Erythroblast (primary cell): ENCODE measurements at regions not wholly inside any gene's neighbourhood (a gene's known extent, or its start where the extent isn't known, plus 50 kb on each side); places are given as distances from the start of the nearest gene placed in this dataset.
"Not testable (repeated sequence)": the region's sequence is repeated elsewhere in the genome, so short reads cannot be mapped to it uniquely, and the experiment has no call there.

Source experiments
- DNase-seq, 2 experiments: peaks; one replicate each; lab custom pipeline; 2025; lab: John Stamatoyannopoulos, UW
- GATA1 ChIP-seq: IDR thresholded peaks from 2 replicates; pipeline ENCODE4 v1.6.1; 2011; ENCODE audit warnings: low read depth, mild to moderate bottlenecking, control low read depth, low read length, moderate library complexity
- POLR2A ChIP-seq: IDR thresholded peaks from 2 replicates; pipeline ENCODE4 v1.6.1; 2011; ENCODE audit warnings: mild to moderate bottlenecking, low read length

DNA sequence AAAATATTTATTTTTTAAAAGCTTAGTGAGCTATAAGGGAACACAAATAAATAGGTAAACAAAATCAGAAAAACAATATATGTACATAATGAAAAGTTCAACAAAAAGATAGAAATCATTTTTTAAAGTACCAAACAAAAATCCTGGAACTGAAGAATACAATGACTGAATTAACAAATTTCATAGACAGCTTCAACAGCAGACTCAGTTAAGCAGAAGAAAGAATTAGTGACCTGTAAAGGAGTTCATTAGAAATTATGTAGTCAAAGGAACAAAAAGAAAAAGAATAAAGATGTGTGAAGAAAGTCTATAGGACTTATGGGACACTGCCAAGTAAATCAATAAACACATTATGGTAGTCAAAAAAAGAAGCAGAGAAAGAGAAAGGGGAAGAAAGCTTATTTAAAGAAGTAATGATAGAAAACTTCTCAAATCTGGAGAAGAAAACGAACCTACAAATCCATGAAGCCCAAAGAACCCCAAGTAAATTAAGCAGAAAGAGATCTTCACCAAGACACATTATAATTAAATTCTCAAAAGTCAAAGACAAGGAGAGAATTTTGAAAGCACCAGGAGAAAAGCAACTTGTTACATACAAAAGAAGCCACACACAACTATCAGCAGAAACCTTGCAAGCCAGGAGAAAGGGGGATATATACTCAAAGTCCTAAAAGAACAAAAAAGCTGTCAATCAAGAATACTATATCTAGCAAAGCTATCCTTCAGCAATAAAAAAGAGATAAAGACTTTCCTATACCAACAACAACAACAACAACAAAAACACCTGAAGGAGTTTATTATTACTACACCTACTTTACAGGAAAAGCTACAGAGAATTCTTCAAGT lies 338.9 kb downstream of the PTTG2 start:
- no peak for DNase-seq
- TF ChIP-seq POLR2A (no peak), GATA1 (no peak)

DNA sequence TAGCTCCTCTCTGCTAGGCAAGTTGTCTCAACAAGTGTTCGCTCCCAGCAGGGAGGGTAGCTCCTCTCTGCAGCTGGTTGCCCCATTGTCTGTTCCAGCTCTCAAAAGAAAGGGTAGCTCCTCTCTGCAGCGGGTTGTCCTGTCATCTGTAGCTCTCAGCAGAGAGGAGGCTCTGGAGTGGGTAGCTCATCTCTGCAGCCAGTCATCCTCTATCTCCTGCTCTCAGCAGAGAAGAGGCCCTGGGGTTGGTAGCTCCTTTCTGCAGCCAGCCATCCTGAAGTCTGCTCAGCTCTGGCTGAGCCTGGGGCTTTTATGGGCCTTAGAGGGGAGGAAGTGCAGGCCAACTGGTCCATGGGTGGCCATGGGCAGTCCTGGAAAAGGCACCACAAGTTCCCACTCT lies 342.7 kb downstream of the PTTG2 start:
- no peak for TF ChIP-seq POLR2A
- DNase-seq: peak in 1 of 2 experiments; percentile 7

DNA sequence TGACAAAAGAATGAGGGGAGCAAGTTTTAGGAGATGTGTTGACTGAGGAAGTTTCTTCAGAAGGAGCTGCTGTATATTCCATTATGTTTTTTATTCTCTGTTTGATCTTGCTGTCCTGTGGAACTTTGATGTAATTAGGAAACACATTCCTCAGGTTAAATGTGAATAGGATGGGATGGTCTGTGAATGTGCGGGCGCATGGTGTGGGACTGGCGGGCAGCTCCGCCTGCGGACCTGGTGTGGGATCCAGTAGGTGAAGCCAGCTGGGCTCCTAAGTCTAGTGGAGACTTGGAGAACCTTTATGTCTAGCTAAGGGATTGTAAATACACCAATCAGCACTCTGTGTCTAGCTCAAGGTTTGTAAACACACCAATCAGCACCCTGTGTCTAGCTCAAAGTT lies 344.3 kb downstream of the PTTG2 start:
- DNase-seq: not testable (repeated sequence)

DNA sequence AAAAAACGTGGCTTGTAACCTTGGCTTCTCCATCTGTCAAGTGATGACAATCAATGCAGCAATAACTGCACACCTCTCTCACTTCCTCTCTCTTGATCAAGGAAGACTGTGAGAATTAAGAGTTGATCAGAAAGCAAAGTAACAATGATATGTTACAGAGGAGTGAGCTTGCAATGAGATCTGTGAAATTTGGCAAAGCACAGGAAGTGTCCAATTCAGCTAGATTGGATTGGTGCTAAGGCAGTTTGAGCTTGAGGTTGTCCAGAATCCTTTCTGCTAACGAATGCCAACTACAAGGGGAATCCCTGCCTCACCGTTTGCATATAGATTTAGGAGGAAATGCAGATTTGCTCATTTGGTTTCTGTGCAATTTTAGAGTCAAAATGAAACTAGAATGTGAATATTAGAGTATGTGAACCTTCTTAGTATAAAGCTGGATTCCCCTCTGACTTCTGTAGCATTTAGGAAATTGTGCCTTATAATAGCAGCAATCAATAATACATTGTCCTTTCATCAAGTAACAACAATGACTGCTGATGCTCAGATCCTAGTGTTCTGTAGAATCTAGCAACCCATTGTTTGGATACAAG lies 346.4 kb downstream of the PTTG2 start:
- DNase-seq: no peak

DNA sequence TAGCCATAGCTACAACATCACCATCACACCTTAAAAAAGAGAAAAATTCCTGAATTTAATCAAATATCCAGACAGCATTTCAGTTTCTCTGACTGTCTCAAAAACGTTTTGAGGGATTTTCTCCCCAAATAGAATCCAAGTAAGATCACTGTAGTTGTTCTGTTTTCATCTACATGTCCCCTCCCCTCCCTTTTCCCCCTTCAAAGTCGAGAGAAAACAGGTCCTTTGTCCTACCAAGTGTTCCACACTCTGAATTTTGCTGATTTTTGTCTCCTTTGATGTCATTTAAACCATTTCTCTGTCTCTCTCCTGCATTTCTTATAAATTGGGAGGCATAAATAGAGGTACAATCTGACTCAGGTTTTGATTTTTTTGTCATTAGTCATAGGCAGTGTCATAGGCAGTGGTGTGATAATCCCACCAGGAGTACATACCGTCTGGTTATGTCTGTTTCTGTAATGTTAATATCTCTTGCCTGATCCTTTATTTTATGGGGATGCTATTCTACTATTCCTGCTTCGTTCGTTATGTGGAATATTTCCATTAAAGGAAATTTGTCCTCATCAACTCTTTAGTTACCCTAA lies 348.6 kb downstream of the PTTG2 start:
- TF ChIP-seq GATA1: no peak
- TF ChIP-seq POLR2A: no peak

More for the DNA sequence above, 346.4 kb downstream of the PTTG2 start:
- TF ChIP-seq GATA1 (no peak), POLR2A (no peak)

DNA sequence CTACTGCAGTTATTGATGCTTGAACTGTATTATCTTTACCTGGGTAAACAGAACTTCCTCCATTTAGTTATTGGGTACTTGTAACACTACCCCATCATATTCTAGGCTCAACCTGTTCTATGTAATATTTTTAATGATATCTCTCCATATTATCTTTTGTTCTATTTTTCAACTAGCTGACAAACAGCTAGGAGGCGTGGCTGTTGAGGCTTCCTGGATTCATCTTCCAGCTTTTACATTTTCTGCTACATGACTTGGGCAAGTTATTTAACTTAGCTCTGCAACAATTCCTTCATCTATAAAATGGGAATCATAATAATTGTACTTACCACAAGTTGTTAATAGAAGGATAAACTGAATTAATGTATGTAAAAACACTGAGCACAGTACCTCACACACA lies 349.3 kb downstream of the PTTG2 start:
- DNase-seq: no peak
- TF ChIP-seq GATA1 (no peak), POLR2A (no peak)

More for the DNA sequence above, 348.6 kb downstream of the PTTG2 start:
- DNase-seq: no peak

DNA sequence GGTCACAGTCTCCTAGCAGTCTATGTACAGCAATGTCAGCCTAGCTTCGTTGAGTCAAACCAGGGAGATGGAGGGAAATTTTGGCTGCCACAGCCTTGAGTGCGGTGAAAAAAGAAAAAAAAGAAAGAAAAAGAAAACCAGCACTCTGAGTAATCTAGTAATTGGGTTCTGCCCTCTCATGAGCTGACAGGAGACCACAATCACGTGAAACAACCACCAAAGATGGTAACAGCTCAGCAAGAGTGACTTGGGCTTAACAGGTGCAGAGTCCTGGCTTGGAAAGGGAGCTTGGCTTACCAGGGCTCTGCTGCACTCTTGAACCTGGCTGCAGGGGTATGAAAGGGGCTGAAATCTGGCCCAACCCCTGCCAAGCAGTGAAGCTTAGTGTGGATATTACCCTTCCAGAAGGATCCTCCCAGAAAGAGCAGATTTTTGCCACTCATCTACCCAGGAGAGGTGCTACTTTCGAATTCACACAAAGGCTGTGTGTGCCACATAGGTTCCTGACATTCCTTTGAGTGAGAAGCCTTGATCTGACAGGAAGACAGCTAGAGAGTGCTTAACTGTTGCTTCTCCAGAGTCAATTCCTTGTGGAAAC lies 350.3 kb downstream of the PTTG2 start:
- no peak for DNase-seq
- TF ChIP-seq GATA1 (no peak), POLR2A (no peak)

DNA sequence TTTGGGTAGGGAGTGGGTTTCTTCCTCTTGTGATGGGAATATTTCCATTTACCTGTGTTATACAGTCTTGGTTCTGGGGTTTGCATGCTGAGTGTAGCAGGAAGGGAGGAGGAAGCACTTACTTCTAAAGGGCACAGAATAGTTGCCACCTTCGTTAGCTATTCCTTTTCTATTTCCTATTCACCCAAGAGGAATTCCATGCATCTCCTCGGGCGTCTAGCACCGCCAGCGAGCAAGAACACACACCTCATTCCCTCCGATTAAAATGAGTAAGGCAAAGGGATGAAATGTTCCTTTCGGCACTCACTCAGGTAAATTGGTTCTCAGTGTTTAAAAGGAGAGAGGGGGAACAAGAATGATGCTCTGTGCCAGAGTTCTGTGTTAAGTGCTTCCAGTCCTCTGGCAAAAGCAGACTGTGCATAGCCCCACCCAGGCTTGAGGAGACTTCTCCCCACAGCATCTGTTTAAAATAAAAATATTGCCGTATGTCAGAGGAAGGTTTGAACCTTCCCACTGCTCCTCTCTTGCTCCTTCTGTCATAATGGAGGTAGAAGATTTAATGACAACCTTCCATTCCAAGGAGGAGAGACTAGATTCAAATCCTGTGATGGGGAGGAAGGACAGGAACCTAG lies 351.4 kb downstream of the PTTG2 start:
- no peak for TF ChIP-seq POLR2A
- DNase-seq: no peak

DNA sequence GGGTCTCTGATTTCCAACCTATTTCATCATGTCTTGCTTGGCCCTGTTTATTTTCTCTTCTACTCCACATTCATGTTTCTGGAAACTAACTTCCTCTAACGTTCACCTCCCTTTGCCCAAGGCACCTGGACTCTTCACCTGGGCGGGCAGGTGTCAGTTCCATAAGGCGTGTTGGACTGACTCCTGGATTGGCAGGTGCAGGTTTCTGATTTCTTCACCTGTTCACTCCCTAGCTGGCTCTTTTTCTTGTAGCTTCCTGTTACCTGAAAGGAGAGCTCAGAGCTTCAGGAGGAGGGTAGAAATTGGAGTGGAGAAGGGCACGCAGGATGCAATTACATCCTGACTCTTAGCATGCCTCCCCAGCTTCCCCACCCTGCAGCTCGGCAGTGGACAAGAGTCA lies 350.8 kb upstream of the KLF3 start:
- DNase-seq: no peak

DNA sequence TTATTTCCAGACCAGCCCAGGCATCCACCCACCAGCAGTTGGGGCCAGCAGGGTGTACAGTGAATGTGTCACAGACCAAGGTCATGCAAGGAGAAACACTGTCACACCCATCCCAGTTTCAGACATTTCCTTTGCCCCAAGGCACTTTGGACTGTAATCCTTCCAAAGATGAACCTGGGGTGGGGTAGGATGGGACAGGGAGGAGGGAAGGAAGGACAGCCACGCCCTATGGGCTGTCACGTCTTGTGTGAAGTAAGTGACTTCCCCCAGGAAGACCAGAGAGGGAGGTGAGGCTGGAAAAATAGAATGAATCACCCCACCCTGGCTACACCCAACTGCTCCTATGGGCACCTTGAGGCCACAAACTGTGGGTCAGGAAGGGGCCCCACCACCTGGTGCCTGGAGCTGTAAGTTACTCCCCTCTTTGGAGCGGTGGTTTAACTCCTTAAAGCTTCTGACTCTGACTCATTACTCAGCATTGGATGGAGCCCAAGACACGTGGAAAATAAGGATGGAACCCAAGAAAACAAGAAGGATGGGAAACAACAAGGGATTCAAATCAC lies 349.9 kb upstream of the KLF3 start:
- TF ChIP-seq POLR2A (no peak), GATA1 (no peak)
- peak; percentile 64 to 65 for DNase-seq

More for the DNA sequence above, 350.8 kb upstream of the KLF3 start:
- no peak for TF ChIP-seq GATA1

DNA sequence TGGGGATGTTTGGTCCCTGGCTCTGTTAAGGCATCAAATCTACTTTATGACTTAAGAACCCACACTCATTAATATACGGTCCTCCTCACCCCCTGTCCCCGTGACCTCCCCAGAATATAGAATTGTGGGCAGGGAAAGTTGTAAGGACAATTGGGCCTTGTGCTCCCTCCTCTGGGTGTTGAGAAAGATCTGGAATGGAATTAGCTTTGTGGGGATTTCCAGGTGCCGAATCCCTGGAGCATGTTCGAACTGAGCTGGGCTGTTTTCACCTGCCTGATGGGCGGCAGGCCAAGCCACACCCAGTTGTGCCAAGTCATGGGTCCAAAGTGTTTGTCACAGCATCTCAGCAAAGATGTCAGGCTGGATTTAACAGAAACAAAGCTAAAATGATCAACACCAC lies 349.3 kb upstream of the KLF3 start:
- peak in 1 of 2 experiments; percentile 27 for DNase-seq

DNA sequence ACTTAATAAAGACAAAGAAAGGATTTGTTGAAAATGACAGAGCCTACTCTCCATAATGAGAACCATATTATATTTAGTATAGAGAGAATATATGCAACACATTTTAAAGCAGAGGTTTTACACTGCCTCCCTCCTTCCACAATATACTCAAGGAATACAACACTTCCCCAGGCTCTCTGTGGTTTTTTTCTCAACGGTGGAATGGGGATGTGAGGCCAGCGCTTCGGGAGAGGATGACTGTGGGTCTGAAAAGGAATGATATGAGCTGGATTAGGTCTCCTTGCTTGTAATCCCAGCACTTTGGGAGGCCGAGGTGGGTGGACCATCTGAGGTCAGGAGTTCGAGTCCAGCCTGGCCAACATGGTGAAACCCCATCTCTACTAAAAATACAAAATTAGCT lies 348.7 kb upstream of the KLF3 start:
- no peak for DNase-seq
- no peak for TF ChIP-seq POLR2A
- TF ChIP-seq GATA1: no peak

More for the DNA sequence above, 349.3 kb upstream of the KLF3 start:
- no peak for TF ChIP-seq GATA1
- no peak for TF ChIP-seq POLR2A

DNA sequence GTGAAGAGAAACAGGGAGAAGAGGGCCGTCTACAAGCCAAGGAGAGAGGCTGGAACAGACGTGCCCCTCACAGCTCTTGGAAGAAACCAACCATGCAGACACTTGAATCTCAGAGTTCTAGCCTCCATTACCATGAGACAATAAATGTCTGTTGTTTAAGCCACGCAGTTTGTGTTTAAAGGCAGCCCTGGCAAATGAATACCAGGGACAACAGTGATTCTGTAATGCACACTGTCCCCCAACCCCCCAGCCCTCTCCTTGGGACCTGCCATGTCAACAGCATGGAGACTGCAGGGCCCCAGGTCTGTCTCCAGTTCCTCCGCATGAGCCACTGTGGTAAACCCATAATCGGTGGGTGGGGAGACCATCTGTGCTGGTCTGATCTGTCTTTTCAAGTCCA lies 348.0 kb upstream of the KLF3 start:
- TF ChIP-seq GATA1: no peak
- TF ChIP-seq POLR2A: no peak
- no peak for DNase-seq

DNA sequence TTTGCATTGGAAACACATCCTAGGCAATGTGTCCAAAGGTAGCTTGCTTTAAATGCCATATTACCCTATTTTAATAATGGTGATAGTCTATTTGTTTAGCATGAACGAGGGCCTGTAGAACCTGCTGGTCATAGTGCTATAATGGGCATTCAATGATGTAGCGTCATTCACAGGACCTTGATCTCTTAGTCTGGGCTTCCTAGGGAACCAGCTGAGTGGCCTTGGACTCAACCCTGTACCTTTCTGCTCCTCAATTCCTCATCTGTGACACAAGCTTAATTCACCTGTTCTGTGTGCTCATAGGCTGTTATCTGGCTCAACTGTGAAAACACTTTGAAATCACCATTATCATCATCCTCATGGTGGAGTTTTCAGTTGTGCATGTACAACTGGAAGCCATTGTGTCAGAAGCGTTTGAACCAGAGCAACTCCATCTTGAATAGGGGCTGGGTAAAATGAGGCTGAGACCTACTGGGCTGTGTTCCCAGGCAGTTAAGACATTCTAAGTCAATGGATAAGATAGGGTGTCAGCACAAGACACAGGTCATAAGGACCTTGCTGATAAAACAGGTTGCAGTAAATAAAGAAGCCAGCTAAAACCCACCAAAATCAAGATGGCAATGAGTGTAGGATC lies 346.8 kb upstream of the KLF3 start:
- peak in 1 of 2 experiments; percentile 58 for DNase-seq
- TF ChIP-seq POLR2A: no peak
- no peak for TF ChIP-seq GATA1
